GM18907 (cell line): ENCODE measurements at regions not wholly inside any gene's neighbourhood (a gene's known extent, or its start where the extent isn't known, plus 50 kb on each side); places are given as distances from the start of the nearest gene placed in this dataset.

Source experiments
- ATAC-seq: cut with Tn5 transposase; IDR thresholded peaks from one replicate; pipeline ENCODE4 v1.9.1; 2021; ENCODE audit warnings: mild to moderate bottlenecking, moderate library complexity; ENCODE audit not compliant: unreplicated experiment

DNA sequence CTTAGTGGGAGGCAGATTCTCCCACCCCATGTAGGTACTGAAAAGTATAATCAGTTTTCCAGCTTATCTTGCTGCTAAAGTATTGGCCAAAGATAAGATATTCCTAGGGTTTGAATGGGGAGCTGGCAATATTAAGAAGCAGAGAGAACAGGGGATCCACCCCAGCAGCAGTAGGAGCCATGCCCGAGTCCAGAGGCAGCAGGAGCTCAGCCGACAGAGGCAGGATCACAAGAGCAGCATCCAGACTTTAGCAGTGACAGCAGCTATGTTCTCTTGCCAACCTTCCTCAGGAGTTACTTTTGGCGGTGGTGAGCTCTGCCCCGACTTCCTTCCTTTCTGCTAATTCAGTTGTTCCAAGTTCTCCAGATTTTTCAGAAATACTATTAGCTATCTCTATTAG is 224.5 kb downstream of the GADD45G start:
- ATAC-seq: no peak

DNA sequence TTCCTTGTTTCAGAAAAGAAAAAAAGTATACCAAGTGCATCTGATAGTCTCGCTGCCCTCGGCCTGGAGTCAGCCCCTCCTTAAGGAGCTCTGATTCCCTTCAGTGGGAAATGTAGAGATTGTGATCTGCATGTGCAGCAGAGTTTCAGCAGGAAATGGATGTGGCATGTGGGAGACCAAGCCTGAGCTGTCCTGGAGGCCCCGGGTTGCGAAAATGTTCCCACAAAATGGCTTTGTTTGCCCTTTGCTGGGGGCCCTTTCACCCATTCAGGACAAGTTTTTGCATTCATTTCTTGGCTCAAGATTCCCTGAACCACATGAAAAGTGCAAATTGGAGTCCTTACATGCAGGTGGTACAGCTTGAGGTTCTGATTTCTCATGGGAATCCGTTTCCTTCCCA is 230.9 kb downstream of the GADD45G start:
- ATAC-seq: no peak

DNA sequence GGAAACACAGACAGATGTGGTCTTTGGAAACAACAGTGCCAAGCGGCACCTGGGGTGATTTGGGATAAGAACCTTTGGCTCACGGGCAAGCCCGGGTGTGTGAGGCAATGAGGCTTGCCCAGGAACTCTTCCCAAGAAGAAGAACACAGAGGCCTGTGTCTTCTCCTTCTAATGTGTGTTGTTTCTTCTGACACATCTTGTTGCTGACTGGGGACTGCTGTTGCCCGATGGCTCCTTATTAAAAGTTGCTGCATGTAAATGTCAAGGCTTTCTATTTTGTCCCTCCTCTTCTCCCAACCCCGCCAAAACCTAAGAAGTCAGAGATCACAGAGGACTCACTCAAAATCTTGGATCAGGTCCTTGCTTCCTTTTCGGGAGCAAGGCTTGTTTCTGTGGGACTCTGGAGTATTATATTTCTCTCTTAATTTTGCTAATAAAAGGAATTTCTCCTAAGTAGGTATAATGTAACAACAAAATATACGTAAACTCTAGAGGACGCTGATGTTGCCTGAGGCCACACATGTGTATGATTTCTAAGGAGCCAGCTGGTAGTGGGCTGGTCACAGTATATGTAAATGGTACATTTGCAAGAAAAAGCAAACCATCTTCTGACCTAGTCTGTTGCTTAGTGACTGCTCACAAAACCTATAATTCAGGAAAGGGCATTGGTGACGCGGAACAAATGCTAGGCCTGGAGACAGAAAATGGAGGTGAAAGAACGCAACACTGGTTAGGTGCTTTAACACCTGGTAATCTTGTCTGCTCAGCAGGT is 232.5 kb downstream of the GADD45G start:
- no peak for ATAC-seq

DNA sequence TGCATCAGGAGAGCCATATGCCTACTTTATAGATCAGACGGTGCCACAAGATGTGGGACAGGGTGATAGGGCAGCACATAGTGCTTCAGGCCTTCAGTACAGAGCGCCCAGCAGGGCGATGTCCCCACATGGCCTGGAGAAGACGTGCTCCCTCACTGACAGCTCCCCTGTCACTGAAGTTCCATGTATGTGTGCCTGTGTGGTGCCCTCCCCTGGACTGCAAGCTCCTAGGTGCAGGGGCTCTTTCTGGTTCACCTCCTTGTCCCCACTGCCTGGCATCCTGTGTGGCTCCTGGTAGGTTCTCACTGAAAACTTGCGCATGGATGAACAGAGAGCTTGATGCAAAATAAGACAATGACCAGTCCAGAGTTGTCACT is 233.1 kb downstream of the GADD45G start:
- no peak for ATAC-seq

DNA sequence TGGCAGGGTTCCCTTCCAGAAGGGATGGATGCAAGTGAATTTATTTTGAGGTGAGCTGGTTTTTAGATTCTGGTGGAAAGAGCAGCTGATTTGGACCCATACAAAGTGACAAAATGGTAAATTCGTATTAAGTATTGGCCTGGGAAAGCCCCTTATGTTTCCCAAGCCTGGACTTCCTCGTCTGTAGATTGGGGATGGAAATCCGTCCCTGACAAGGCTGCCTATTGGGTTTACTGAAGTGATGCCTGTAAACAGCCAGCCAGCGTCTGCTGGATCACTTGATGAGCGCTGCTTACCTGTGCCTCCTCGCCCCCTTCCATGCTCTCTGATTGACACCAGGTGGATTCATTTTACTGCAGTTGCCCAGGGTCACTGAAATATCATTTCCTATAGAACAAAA is 233.8 kb downstream of the GADD45G start:
- no peak for ATAC-seq

DNA sequence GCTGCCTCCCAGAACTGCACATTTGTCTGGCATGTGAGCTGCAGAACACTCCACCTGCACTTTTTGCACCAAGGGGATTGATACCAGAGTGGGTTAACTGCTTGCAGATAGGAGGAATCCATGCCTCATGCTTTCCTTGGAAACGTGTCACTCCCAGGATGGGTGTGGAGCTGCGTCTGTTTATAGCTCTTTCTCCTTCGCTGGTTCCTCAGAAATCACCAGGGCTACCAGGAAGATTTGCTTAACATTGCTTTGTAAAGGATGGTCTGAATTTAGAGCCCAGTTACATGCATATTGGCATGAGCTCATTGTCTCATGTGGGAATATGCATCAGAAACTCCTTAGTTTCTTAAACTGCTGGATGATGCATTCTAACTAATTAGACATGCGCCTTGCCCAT is 234.6 kb downstream of the GADD45G start:
- no peak for ATAC-seq

DNA sequence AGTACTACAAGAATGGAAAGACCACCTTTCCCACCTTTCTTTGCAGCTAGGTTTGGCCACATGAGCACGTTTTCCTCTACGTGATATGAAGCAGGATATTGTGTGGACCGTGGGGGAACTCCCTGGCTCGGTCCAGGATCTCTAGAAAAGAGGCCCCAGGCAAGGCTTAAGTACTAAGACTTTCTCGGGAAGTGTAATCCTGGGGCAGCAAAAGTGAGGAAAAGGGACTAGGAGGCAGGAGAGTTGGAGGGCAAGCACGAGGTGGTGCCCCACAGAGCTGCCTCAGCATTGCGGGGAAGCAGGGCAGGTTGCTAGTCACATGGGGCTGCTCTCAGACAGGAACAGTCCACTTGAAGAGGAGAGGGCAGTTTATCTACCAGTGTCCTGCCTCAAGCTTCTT is 235.1 kb downstream of the GADD45G start:
- no peak for ATAC-seq

DNA sequence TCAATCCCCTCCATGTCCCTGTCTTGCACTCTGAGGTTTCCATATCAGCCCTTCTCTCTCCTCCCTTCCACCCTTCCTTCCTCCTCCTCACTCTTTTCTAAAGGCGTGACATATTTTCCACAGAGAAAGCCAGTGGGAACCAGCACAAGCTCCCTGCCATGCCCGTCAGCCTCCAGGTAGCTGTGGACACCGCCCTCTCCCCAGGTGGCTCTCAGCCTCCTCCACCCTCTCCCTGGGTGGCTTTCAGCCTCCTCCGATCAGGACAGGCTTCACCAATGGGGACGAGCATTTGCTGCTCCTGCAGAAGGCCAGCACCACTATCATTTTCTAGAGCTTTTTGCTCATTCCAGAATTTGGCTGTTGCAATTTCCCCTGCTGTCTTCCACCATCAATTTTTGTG is 236.6 kb downstream of the GADD45G start:
- no peak for ATAC-seq

DNA sequence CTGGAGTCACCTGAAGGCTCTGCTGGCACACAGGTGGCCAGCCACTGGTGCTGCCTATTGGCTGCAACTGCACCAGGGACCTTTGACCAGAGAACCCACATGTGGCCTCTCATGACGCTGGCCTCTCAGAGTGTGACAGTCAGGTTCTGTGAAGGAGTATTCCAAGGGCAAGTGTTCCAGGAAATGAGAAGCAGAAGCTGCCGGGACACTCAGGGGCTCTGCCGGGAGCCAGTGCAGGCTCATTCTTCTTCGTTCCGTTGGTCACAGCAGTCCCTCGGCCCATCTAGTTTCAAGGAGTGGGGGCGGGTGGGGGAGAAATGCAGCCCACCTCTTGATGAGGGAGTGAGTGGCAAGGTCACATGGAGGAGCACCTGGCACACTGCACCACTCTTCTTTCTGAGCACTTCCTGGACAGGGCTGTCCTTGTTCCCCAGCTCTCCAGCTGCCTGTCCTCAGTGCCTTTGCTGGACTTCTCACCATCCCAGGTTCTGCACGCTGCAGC is 237.5 kb downstream of the GADD45G start:
- no peak for ATAC-seq

DNA sequence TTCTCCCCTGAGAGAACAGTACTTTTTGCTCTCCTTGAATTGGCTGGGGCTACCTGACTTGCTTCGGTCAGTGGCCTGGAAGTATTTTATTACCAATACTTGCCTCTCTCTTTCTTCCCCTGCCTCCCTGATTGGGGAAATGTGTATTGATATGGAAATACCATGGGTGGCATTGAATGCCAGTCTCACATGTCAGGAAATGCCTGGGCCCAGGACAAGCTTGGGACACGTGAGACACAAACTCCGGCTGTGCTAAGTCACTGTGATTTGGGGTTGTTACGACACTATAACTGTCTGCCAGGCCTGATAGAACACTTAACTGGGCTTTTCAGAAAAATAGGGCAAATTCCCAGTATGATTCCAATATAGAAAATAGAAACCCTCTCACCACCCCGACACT is 238.3 kb downstream of the GADD45G start:
- no peak for ATAC-seq

DNA sequence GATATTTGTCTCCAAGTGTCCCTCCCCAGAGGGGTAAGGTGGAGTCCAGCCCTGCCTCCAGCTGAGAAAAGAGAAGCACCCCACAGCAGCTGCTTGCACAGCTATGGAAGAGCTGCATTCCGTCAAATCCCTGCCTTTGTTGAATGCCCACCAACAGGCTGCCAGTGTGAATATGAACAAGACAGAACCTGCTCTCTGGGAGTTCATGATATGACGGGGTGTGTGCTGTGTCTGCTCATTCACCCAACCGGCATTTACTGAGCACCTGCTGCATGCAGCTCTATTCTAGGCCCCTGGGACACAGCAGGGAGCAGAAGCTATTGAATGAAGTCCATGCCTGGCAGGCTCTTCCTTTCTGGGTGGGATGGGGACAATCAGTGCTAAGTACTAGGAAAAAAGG is 238.8 kb downstream of the GADD45G start:
- no peak for ATAC-seq

DNA sequence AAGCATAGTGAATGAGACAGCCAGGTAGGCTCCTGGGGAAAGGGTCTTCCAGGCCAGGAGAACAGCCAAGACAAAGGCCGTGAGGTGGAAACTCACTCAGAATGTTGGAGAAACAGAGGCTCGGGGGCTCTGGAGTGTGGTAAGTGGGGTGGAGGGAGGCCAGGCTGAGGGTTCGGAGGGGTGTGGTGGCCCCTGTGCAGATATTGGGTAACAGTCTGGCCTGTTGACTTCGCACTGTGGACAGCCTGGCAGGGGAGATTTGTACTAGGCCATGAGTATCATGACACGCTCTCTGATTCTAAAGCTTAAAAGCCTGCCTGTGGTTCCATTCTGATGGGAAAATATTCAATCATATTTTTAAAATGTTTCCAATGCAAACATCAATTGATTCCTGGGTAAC is 239.3 kb downstream of the GADD45G start:
- ATAC-seq: no peak

DNA sequence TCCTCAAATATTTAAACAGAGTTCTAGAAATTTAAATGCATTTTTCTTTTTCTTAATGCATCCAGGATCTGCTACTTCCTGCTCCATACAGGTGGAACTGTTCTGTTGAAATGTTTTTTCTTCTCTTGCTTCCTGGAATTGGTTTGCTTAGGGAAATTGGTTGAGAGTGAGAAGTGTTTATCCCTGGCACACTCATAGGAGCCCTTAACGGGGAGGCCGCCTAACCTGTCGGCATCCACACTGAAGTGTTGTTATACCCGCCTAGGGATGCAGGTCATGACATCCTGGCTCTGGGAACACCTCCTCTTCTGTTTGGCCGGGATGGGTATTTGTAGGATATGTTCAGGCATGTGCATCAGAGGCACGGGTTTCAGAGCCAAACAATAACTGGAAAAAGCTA is 239.7 kb downstream of the GADD45G start:
- ATAC-seq: no peak

DNA sequence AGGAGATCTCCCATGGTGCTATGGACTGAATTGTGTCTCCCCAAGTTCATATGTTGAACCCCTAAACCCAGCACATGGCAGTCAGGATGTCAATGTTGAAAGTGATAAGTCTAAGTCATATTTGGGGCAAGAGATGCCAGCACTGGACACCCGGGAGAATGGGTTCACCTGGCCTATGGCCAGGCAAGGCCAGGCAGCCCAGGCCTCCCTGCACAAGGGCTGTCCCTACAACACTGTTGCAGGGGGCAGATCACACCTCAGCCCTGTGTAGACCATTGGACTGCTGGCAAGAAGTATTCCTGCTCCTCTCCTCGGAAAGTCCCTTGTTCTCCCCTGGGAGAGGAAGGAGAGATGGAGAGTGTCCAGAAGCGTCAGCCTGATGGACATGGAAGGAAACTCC is 240.5 kb downstream of the GADD45G start:
- no peak for ATAC-seq

DNA sequence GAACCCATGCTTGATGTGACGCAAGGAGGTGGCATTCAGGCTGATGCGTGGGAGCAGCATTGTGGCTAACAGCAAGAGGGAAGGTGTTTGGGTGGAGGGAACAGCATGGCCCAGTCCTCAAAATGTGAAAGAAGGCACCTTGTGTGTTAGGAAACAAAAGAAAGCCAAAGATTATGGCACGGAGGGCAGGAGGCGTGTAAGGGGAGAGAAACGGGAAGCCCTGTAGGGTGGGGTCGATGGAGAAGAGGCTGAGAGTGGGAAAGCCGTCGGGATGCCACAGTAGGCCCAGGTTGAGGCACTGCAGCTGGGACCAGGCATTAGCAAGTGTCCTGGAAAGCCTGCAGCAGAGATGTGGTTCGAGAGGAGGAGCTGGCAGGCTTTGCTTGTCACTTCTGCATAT is 241.1 kb downstream of the GADD45G start:
- ATAC-seq: no peak

DNA sequence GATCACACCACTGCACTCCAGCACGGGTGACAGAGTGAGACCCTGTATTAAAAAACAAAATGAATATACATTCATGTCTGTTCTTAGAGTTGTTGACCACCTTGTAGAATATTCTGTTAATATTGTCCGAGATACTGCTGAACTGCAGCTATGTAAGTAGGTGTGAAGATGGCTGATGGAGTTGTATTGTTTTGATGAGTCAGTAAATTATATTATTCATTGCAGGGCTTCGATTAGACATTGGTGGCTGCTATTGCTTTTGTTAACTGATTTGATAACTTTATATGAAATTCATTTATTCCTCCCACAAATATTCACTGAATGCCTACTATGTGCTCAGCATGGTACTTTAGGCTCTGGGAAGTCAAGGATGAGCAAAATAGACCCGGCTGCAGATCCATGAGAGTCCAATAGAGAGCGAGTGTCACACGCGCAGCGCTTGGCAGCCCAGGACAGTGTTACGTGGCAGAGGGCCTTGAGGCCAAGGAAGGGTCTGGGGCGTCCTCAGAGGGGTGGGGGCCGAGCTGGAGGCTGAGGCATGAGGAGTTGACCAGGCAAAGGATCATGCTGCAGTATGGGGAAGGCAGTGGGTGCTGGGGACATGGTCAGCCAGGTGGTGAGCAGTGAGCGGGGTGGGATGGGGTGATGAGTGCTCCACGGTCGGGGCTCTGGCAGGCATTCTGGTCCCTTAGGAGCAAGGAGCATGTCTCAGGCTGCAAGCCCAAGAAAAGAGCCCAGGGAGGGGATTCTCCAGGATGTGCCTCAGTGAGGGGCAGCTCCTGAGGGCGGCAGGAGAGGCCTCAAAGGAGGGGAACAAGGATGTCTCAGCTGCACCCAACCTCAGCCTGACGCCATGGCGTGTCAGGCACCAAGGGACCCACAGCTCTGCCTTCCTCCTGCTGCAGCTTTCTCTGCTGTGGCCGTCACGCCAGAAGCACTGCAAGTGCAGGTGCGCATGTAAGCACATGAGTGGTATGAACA is 243.5 kb downstream of the GADD45G start:
- no peak for ATAC-seq

DNA sequence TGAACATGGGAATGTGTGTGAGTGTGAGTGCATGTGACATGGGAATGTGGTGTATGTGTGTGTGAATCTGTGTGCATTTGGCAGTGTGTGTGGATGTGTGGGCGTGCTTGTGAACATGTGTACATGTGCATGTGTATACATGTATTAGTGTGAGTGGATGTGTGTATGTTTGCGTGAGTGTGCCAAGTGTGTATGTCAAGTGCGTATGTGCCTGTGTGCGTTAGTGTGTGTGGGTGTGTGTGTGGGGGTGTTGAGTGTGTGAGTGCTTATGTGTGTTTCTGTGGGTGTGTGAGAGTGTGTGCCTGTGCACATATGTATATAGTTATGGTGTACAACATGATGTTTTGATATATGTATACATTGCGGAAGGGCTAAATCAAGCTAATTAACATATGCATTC is 244.3 kb downstream of the GADD45G start:
- ATAC-seq: no peak

DNA sequence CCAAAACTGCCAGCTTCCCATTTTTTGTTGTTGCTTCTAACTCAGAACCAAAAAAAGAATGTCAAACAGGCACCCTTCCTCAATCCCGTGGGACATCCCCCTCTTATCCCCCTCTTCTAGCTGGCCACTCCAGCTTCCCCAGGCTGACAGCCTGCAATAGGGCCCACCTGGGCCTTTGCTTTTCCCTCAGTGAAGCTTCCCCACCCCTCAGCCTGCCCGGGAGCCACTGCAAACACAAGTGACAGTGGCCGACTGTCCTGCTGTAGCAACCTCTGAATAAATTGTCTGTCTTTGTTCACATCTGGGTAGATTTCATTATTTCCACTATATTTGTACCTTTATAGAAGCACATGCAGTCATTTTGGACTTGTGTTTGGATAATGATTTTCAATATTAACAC is 245.3 kb downstream of the GADD45G start:
- no peak for ATAC-seq

DNA sequence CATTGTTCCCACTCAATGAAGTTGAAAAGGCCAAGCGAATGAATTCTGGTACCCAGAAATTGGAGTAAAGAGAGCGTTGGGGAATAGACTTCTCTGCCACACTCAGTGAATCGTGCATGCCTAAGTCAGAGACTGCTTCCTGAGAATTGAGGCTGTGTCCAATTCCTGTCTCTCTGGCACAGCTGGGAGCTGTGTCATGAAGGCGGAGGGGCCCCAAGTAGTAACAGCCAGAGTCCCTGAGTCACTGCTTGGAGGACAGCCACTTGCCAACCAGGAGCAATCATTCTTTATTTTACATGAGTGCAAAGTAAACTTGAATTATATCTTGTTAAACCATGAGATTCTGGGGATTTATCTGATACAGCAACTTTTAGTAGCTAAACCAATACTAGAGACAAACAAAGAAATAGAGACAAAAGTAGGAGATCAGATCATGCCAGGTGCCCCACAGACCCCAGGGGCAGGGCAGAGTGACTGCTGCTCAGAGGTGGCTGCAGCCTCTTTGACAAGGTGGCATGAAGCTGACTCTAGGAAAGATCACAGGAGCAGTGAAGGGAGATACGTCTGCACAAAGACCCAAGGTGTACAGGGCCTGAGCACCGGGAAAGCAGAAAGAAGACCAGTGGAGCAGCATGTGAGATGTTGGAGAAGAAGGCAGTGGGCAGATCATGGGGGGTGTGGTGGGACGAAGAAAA is 246.0 kb downstream of the GADD45G start:
- ATAC-seq: no peak

DNA sequence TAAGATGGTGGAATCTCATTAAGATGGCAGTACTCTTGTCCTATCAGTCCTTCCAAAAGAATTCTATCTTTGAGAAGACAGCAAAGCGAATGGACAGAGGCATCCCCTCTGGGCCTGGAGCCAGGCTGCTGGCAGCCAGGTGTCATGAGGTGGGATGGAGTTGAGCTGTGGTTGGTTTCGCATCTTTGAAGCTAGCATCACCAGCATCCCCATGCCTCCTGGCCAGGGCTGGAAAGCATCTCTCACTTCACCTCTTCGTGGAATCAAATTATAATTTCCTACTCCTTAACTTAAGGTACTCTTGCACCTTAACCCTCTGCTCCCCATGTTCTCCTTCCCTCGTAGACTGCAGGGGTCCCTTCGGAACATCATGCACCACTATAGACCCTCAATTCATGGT is 248.3 kb downstream of the GADD45G start:
- no peak for ATAC-seq

DNA sequence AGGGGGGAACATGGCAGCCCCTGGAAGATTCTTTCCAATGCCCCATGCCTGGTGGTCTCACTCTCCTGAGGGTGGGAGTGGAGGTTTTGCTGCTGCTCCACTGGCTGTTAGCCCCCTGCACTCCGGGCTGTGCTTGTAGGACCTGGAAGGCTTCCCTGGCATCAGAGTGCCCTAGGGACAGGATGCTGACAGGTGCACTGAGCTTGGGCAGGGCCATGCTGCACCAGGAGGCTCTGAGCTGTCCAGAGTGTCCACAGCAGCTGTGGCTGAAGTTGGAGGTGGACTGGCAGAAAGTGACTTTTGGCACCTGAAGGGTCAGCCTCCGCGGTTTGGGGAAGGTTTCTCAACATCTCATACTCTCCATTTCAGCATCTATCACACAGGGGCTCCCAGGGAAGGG is 249.1 kb downstream of the GADD45G start:
- ATAC-seq: no peak
